ENCODE measurements at regions not wholly inside any gene's neighbourhood (a gene's known extent, or its start where the extent isn't known, plus 50 kb on each side); places are given as distances from the start of the nearest gene placed in this dataset.

GRCh38 chr10:6780008-6780677 is 200.1 kb upstream of the PRKCQ start:
- TF ChIP-seq RAD21 (IDR thresholded peaks at IDR 0.05; ENCODE audit: low read depth) (no peak), YY1 (IDR thresholded peaks at IDR 0.05; ENCODE audit: low read depth) (no peak), NFIC (IDR thresholded peaks at IDR 0.05) (no peak), TCF12 (IDR thresholded peaks at IDR 0.05; ENCODE audit: low read depth) (no peak), CREB1 (IDR thresholded peaks at IDR 0.05; ENCODE audit: low read depth) (no peak), EP300 (IDR thresholded peaks at IDR 0.05; ENCODE audit: borderline replicate concordance) (no peak)

DNA sequence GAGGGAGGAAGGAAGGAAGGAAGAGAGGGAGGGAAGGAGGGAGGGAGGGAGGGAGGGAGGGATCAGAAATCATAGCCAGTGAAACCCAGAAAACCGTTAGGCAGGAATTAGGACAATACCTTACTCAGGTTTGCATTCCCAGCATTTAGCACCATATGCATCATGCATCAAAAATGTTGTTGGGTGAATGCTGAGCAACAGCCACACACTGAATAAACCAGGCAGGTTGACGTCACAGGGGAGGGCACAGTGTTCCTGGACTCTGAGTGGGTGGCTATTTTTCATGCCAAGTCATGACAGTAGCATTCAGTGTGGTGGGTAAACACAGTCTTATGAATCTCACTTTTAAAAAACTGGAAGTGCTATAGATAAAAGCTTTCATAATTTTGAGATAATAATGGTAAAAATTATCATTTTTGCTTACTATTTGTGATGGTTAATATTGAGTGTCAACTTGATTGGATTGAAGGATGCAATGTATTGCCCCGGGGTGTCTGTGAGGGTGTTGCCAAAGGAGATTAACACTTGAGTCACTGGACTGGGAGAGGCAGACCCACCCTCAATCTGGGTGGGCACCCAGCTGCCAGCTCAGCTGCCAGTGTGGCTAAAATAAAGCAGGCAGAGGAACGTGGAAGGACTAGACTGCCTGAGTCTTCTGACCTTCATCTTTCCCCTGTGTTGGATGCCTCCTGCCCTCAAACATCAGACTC is 199.1 kb upstream of the PRKCQ start:
- TF ChIP-seq ZBTB7A (IDR thresholded peaks at IDR 0.05; ENCODE audit: low read depth) = no peak
- peak; percentile 30; the same call in 1 of the 2 replicates for TF ChIP-seq CREB1 (IDR thresholded peaks at IDR 0.05; ENCODE audit: low read depth)
- peak; percentile 80; the same call in 1 of the 2 replicates for TF ChIP-seq EP300 (IDR thresholded peaks at IDR 0.05; ENCODE audit: borderline replicate concordance)
- TF ChIP-seq REST (IDR thresholded peaks at IDR 0.05; ENCODE audit: low read depth) = no peak
- TF ChIP-seq RAD21 (IDR thresholded peaks at IDR 0.05; ENCODE audit: low read depth) = peak; percentile 3; the same call in 1 of the 2 replicates
- TF ChIP-seq CEBPB (IDR thresholded peaks at IDR 0.05) = 0 out of 2 replicates have a peak, but pooled peaks have one; percentile 5
- no peak for TF ChIP-seq MAX (IDR thresholded peaks at IDR 0.05)
- TF ChIP-seq TEAD4 (IDR thresholded peaks at IDR 0.05) = peak; percentile 94
- TF ChIP-seq TCF12 (IDR thresholded peaks at IDR 0.05; ENCODE audit: low read depth) = peak; percentile 53; the same call in 1 of the 2 replicates
- TF ChIP-seq USF1 (IDR thresholded peaks at IDR 0.05) = no peak
- peak; percentile 36; the same call in 1 of the 2 replicates for TF ChIP-seq FOXM1 (IDR thresholded peaks at IDR 0.05; ENCODE audit: borderline replicate concordance, low read depth)
- TF ChIP-seq NFIC (IDR thresholded peaks at IDR 0.05) = no peak

- TF ChIP-seq NFIC (IDR thresholded peaks at IDR 0.05) = no peak
- no peak for TF ChIP-seq CEBPB (IDR thresholded peaks at IDR 0.05)
- no peak for TF ChIP-seq MAX (IDR thresholded peaks at IDR 0.05)
- TF ChIP-seq EGR1 (IDR thresholded peaks at IDR 0.05) = no peak
- TF ChIP-seq TEAD4 (IDR thresholded peaks at IDR 0.05) = no peak
- no peak for TF ChIP-seq REST (IDR thresholded peaks at IDR 0.05; ENCODE audit: low read depth)
- TF ChIP-seq EP300 (IDR thresholded peaks at IDR 0.05; ENCODE audit: borderline replicate concordance) = no peak
- TF ChIP-seq YY1 (IDR thresholded peaks at IDR 0.05; ENCODE audit: low read depth) = no peak
- no peak for TF ChIP-seq TCF12 (IDR thresholded peaks at IDR 0.05; ENCODE audit: low read depth)
- TF ChIP-seq RAD21 (IDR thresholded peaks at IDR 0.05; ENCODE audit: low read depth) = no peak
- TF ChIP-seq CREB1 (IDR thresholded peaks at IDR 0.05; ENCODE audit: low read depth) = no peak
- no peak for TF ChIP-seq TAF1 (IDR thresholded peaks at IDR 0.05; ENCODE audit: low read depth)
- no peak for TF ChIP-seq FOXM1 (IDR thresholded peaks at IDR 0.05; ENCODE audit: borderline replicate concordance, low read depth)
- no peak for TF ChIP-seq ZBTB7A (IDR thresholded peaks at IDR 0.05; ENCODE audit: low read depth)
- TF ChIP-seq USF1 (IDR thresholded peaks at IDR 0.05) = no peak
Measured at GRCh38 chr10:6776170-6776569, 196.1 kb upstream of the PRKCQ start.

GRCh38 chr10:6774406-6774805 is 194.3 kb upstream of the PRKCQ start:
- no peak for TF ChIP-seq EGR1 (IDR thresholded peaks at IDR 0.05)
- TF ChIP-seq TAF1 (IDR thresholded peaks at IDR 0.05; ENCODE audit: low read depth) = no peak
- no peak for TF ChIP-seq FOXM1 (IDR thresholded peaks at IDR 0.05; ENCODE audit: borderline replicate concordance, low read depth)
- no peak for TF ChIP-seq YY1 (IDR thresholded peaks at IDR 0.05; ENCODE audit: low read depth)
- no peak for TF ChIP-seq TCF12 (IDR thresholded peaks at IDR 0.05; ENCODE audit: low read depth)
- no peak for TF ChIP-seq USF1 (IDR thresholded peaks at IDR 0.05)
- no peak for TF ChIP-seq RAD21 (IDR thresholded peaks at IDR 0.05; ENCODE audit: low read depth)
- no peak for TF ChIP-seq CEBPB (IDR thresholded peaks at IDR 0.05)
- no peak for TF ChIP-seq EP300 (IDR thresholded peaks at IDR 0.05; ENCODE audit: borderline replicate concordance)
- TF ChIP-seq MAX (IDR thresholded peaks at IDR 0.05) = no peak
- TF ChIP-seq TEAD4 (IDR thresholded peaks at IDR 0.05) = no peak
- TF ChIP-seq ZBTB7A (IDR thresholded peaks at IDR 0.05; ENCODE audit: low read depth) = no peak
- TF ChIP-seq NFIC (IDR thresholded peaks at IDR 0.05) = no peak
- no peak for TF ChIP-seq REST (IDR thresholded peaks at IDR 0.05; ENCODE audit: low read depth)
- no peak for TF ChIP-seq CREB1 (IDR thresholded peaks at IDR 0.05; ENCODE audit: low read depth)

All from Ishikawa (cell line).